Stomach (tissue), 4 donors: ENCODE measurements at regions not wholly inside any gene's neighbourhood (a gene's known extent, or its start where the extent isn't known, plus 50 kb on each side); places are given as distances from the start of the nearest gene placed in this dataset.

ENCODE experiments used
- EP300 ChIP-seq: sonication (generic); formaldehyde crosslinking; IDR thresholded peaks from one replicate; pipeline ENCODE4 v1.6.1; 2017; ENCODE audit warnings: antibody characterized with exemption
- POLR2A ChIP-seq, 4 donors: fragments of 450-650 bp; IDR thresholded peaks; one replicate each; pipeline ENCODE4 v1.6.1; 2016; ENCODE audit warnings: antibody characterized with exemption in 4 of 4, control low read depth in 2 of 4, mild to moderate bottlenecking in 1 of 4, moderate library complexity in 1 of 4
- POLR2AphosphoS5 ChIP-seq, 3 donors: sonication (generic); formaldehyde crosslinking; IDR thresholded peaks; one replicate each; pipeline ENCODE4 v1.6.1; 2016; ENCODE audit warnings: antibody characterized with exemption in 3 of 3
- TF ChIP-seq, protein P1 (sequence below), 7 experiments: fragments of 450-650 bp in 4 of 7; fragments of 200-600 bp in 3 of 7; sonication (generic) in 3 of 7; IDR thresholded peaks; one replicate each; pipeline ENCODE4 v1.5.1; 2016 to 2019; ENCODE audit warnings: antibody characterized with exemption in 7 of 7, control low read depth in 2 of 7, mild to moderate bottlenecking in 1 of 7

GRCh38 chr14:61603736-61604135, 91.6 kb upstream of the HIF1A start:
- TF ChIP-seq EP300 (no peak), POLR2A (IDR thresholded peaks at IDR 0.05) (no peak), POLR2AphosphoS5 (IDR thresholded peaks at IDR 0.05) (no peak)
- TF ChIP-seq, protein P1, sequence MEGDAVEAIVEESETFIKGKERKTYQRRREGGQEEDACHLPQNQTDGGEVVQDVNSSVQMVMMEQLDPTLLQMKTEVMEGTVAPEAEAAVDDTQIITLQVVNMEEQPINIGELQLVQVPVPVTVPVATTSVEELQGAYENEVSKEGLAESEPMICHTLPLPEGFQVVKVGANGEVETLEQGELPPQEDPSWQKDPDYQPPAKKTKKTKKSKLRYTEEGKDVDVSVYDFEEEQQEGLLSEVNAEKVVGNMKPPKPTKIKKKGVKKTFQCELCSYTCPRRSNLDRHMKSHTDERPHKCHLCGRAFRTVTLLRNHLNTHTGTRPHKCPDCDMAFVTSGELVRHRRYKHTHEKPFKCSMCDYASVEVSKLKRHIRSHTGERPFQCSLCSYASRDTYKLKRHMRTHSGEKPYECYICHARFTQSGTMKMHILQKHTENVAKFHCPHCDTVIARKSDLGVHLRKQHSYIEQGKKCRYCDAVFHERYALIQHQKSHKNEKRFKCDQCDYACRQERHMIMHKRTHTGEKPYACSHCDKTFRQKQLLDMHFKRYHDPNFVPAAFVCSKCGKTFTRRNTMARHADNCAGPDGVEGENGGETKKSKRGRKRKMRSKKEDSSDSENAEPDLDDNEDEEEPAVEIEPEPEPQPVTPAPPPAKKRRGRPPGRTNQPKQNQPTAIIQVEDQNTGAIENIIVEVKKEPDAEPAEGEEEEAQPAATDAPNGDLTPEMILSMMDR (IDR thresholded peaks at IDR 0.05): no peak
